ENCODE measurements at regions not wholly inside any gene's neighbourhood (a gene's known extent, or its start where the extent isn't known, plus 50 kb on each side); places are given as distances from the start of the nearest gene placed in this dataset.

- no peak for TF ChIP-seq EZH2phosphoT487 (IDR thresholded peaks at IDR 0.05; ENCODE audit: borderline replicate concordance, low read depth, low read length)
- no peak for TF ChIP-seq CTCF (conservative IDR thresholded peaks at IDR 0.05; ENCODE audit: low read length)
- Histone ChIP-seq H3K4me2 (ENCODE audit: low read length) (no peak overlapping the region), H3K27ac (ENCODE audit: low read depth, low read length, poor library complexity, severe bottlenecking) (no peak overlapping the region), H3K79me2 (ENCODE audit: insufficient read depth, low read depth, low read length) (no peaks in the 10 kb centered on the region), H3K36me3 (ENCODE audit: insufficient read depth, low read length) (no peaks in the 10 kb centered on the region), H4K20me1 (ENCODE audit: insufficient read depth, low read length) (no peaks in the 10 kb centered on the region), H3K4me3 (ENCODE audit: low read depth, low read length, poor library complexity, severe bottlenecking) (no peak overlapping the region), H2AFZ (ENCODE audit: low read length) (no peak overlapping the region), H3K9me3 (ENCODE audit: low read length) (no peaks in the 10 kb centered on the region), H3K9me2 (ENCODE audit: insufficient read depth, low read length) (no peaks in the 10 kb centered on the region), H3K4me1 (ENCODE audit: insufficient read depth, low read length, poor library complexity, severe bottlenecking) (no peaks in the 10 kb centered on the region)
- DNase-seq (ENCODE audit: low spot score) = no peak
- intact Hi-C loops (cut with micrococcal nuclease; ENCODE audit: unreplicated experiment) = no loop called here
- CTCF ChIA-PET (ENCODE audit: unreplicated experiment) = no interaction called here
- no TSS peak for BruUV-seq (replicated peaks)
- POLR2A ChIA-PET = no interaction called here
Observed at GRCh38 chr1:208923456-208923855, 660.1 kb upstream of the CAMK1G start.

DNA sequence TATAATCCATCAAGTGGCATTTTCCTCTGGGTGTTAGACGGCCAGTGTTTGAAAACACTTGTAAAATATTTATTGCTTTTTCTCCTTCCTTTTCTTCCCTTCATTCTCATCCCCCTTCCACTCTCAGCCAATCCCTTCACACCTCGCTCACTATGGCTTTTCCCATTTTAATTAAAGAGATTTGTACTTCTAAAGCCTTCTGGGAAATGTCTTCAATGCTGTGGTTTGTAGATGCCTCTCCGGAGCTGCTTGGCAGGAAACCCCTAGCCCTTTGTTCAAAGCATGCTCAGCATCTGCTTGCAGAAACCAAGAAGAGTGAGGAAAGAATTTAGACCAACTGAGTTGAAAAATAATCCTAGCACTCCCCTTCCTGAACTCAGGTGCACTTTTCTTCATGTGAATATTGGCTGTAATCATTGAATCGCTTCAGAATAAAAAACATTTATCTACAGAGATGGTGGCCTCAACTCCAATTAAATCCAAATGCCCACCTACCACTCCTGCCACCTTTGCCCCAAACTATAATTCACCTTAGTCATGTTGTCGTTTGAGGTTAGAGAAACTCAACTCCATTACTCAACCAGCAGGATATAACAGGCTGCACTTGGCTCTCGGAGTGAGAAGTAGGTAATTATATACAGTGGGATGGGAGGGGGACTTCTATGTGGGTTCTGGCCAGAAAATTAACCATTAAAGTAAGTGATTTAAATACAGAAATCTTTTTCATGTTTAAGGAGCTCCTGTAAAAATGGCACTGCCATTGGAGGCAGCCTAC, 659.4 kb upstream of the CAMK1G start:
- TF ChIP-seq EZH2phosphoT487 (IDR thresholded peaks at IDR 0.05; ENCODE audit: borderline replicate concordance, low read depth, low read length) = no peak
- TF ChIP-seq CTCF (conservative IDR thresholded peaks at IDR 0.05; ENCODE audit: low read length) = no peak
- intact Hi-C loops (cut with micrococcal nuclease; ENCODE audit: unreplicated experiment) = no loop called here
- no peaks in the 10 kb centered on the region for H3K9me2 ChIP-seq (ENCODE audit: insufficient read depth, low read length)
- H3K9me3 ChIP-seq (ENCODE audit: low read length) = no peaks in the 10 kb centered on the region
- no peaks in the 10 kb centered on the region for H3K79me2 ChIP-seq (ENCODE audit: insufficient read depth, low read depth, low read length)
- H3K27ac ChIP-seq (ENCODE audit: low read depth, low read length, poor library complexity, severe bottlenecking) = no peak overlapping the region
- no peak overlapping the region for H3K4me3 ChIP-seq (ENCODE audit: low read depth, low read length, poor library complexity, severe bottlenecking)
- H2AFZ ChIP-seq (ENCODE audit: low read length) = no peak overlapping the region
- BruUV-seq (replicated peaks) = no TSS peak
- ChIA-PET POLR2A (interaction anchor here (0.6 to 0.7 kb wide), 2 partner anchors 1877 to 1982 kb away, joined by 3 to 4 read pairs; no protein-coding TSS in a partner anchor), CTCF (ENCODE audit: unreplicated experiment) (no interaction called here)
- H4K20me1 ChIP-seq (ENCODE audit: insufficient read depth, low read length) = no peaks in the 10 kb centered on the region
- no peaks in the 10 kb centered on the region for H3K4me1 ChIP-seq (ENCODE audit: insufficient read depth, low read length, poor library complexity, severe bottlenecking)
- no peak for DNase-seq (ENCODE audit: low spot score)
- no peak overlapping the region for H3K4me2 ChIP-seq (ENCODE audit: low read length)
- no peaks in the 10 kb centered on the region for H3K36me3 ChIP-seq (ENCODE audit: insufficient read depth, low read length)

DNA sequence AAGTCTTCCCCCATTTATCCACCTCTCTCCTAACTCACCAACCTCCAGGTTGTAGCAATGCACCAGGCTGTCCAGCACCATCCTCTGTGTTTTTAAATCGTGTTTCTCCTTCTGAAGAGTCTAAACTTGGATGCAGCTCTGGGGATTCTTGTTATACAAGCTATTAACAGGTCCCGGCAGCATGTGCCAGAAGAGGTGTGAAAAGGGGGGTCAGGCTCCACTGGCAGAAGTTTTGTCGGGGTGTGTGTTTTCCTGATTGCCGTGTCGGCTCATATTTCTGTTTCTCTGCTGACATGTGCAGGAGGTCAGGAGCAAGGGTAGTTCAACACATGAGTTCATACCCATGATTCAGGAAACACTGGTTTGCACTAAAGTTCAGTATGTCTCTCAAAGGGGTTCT, 658.6 kb upstream of the CAMK1G start:
- intact Hi-C loops (cut with micrococcal nuclease; ENCODE audit: unreplicated experiment) = no loop called here
- DNase-seq (ENCODE audit: low spot score) = no peak

More for the DNA sequence above, 658.6 kb upstream of the CAMK1G start:
- Histone ChIP-seq H3K4me1 (ENCODE audit: insufficient read depth, low read length, poor library complexity, severe bottlenecking) (no peaks in the 10 kb centered on the region), H2AFZ (ENCODE audit: low read length) (no peak overlapping the region), H3K9me3 (ENCODE audit: low read length) (no peaks in the 10 kb centered on the region), H3K9me2 (ENCODE audit: insufficient read depth, low read length) (no peaks in the 10 kb centered on the region), H3K36me3 (ENCODE audit: insufficient read depth, low read length) (no peaks in the 10 kb centered on the region), H3K79me2 (ENCODE audit: insufficient read depth, low read depth, low read length) (no peaks in the 10 kb centered on the region), H4K20me1 (ENCODE audit: insufficient read depth, low read length) (no peaks in the 10 kb centered on the region), H3K27ac (ENCODE audit: low read depth, low read length, poor library complexity, severe bottlenecking) (no peak overlapping the region), H3K4me2 (ENCODE audit: low read length) (no peak overlapping the region), H3K4me3 (ENCODE audit: low read depth, low read length, poor library complexity, severe bottlenecking) (no peak overlapping the region)
- ChIA-PET POLR2A (interaction anchor here (0.6 kb wide), 1 partner anchor 1982 kb away, joined by 4 read pairs; no protein-coding TSS in a partner anchor), CTCF (ENCODE audit: unreplicated experiment) (no interaction called here)
- BruUV-seq (replicated peaks) = no TSS peak
- TF ChIP-seq CTCF (conservative IDR thresholded peaks at IDR 0.05; ENCODE audit: low read length) (no peak), EZH2phosphoT487 (IDR thresholded peaks at IDR 0.05; ENCODE audit: borderline replicate concordance, low read depth, low read length) (no peak)
